Glutamatergic neuron (in vitro differentiated cells): ENCODE measurements at regions not wholly inside any gene's neighbourhood (a gene's known extent, or its start where the extent isn't known, plus 50 kb on each side); places are given as distances from the start of the nearest gene placed in this dataset.

Experiments used
- DNase-seq: peaks from one replicate; pipeline ENCODE4 v3.0.0; 2022
- H3K27ac Mint-ChIP-seq: one replicate; pipeline ENCODE4 v1.8.0; 2020; ENCODE audit warnings: mild to moderate bottlenecking, mixed read lengths, inconsistent platforms; ENCODE audit not compliant: unreplicated experiment
- H3K27me3 Mint-ChIP-seq: one replicate; pipeline ENCODE4 v1.8.0; 2020; ENCODE audit warnings: mild to moderate bottlenecking, moderate library complexity, mixed read lengths, inconsistent platforms; ENCODE audit not compliant: unreplicated experiment
- H3K36me3 Mint-ChIP-seq: one replicate; pipeline ENCODE4 v1.8.0; 2020; ENCODE audit warnings: mild to moderate bottlenecking, mixed read lengths, inconsistent platforms; ENCODE audit not compliant: unreplicated experiment
- H3K4me1 Mint-ChIP-seq: one replicate; pipeline ENCODE4 v1.8.0; 2020; ENCODE audit warnings: mild to moderate bottlenecking, low read depth, mixed read lengths, inconsistent platforms; ENCODE audit not compliant: unreplicated experiment
- H3K4me3 Mint-ChIP-seq: one replicate; pipeline ENCODE4 v1.8.0; 2020; ENCODE audit warnings: mild to moderate bottlenecking, mixed read lengths, inconsistent platforms; ENCODE audit not compliant: unreplicated experiment
- H3K9me3 Mint-ChIP-seq: one replicate; pipeline ENCODE4 v1.8.0; 2020; ENCODE audit warnings: mild to moderate bottlenecking, moderate library complexity, mixed read lengths, inconsistent platforms; ENCODE audit not compliant: unreplicated experiment
- TF ChIP-seq, protein P1 (sequence below): fragments of 200-600 bp; sonication (generic); IDR thresholded peaks from one replicate; pipeline ENCODE4 v1.5.0; 2021; ENCODE audit not compliant: partially characterized antibody, unreplicated experiment

DNA sequence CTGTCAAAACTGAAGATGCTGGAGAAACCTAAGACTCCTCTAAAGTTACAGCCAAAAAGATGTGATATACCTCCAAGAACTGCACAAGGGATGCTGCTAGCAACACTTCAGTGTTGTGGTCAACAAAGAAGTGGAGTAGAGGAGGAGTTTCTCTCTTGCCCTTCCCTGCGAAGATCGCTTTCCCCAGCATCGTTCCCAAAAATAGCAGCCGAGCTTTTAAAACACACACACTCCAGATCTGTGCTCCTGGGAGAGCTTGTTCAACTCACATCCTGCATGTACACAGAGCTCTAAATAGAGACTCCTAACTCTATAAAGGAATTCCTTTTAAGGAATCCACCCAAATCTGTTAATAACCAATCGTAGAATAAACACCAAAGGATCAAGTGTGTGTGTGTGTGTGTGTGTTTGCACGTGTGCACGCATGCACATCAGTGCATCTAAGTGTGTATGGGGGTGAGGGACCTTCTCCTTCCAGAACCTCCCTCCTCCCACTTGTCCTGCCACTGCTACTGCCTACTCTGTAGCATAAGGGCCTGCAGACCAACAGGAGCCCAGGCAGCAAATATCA, 58.5 kb downstream of the PSMG1 start:
- H3K36me3 Mint-ChIP-seq = peaks cover 5% of the 10 kb centered on the region

DNA sequence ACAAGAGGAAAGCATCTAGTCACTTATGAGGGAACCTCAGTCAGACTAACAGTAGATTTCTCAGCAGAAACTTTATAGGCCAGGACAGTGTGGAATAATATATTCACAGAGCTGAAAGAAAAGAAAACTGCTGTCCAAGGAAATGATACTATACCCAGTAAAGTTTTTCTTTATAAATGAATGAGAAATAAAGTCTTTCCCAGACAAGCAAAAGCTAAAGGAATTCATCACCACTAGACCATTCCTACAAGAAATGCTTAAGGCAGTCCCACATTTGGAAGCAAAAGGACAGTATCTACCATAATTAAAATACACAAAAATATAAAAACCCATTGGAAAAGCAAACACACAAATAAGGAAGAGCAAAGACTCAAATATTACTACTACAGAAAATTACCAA, 59.9 kb downstream of the PSMG1 start:
- H3K27ac Mint-ChIP-seq = no peak overlapping the region
- no peaks in the 10 kb centered on the region for H3K4me1 Mint-ChIP-seq
- peaks cover 2% of the 10 kb centered on the region for H3K9me3 Mint-ChIP-seq
- TF ChIP-seq, protein P1, sequence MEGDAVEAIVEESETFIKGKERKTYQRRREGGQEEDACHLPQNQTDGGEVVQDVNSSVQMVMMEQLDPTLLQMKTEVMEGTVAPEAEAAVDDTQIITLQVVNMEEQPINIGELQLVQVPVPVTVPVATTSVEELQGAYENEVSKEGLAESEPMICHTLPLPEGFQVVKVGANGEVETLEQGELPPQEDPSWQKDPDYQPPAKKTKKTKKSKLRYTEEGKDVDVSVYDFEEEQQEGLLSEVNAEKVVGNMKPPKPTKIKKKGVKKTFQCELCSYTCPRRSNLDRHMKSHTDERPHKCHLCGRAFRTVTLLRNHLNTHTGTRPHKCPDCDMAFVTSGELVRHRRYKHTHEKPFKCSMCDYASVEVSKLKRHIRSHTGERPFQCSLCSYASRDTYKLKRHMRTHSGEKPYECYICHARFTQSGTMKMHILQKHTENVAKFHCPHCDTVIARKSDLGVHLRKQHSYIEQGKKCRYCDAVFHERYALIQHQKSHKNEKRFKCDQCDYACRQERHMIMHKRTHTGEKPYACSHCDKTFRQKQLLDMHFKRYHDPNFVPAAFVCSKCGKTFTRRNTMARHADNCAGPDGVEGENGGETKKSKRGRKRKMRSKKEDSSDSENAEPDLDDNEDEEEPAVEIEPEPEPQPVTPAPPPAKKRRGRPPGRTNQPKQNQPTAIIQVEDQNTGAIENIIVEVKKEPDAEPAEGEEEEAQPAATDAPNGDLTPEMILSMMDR = no peak
- no peak for DNase-seq
- peaks cover 5% of the 10 kb centered on the region for H3K36me3 Mint-ChIP-seq
- H3K4me3 Mint-ChIP-seq = no peak overlapping the region
- no peaks in the 10 kb centered on the region for H3K27me3 Mint-ChIP-seq

More for the DNA sequence above, 58.5 kb downstream of the PSMG1 start:
- no peak for DNase-seq
- no peak overlapping the region for H3K4me3 Mint-ChIP-seq
- peaks cover 2% of the 10 kb centered on the region for H3K9me3 Mint-ChIP-seq
- H3K4me1 Mint-ChIP-seq = no peaks in the 10 kb centered on the region
- no peaks in the 10 kb centered on the region for H3K27me3 Mint-ChIP-seq
- H3K27ac Mint-ChIP-seq = no peak overlapping the region
- TF ChIP-seq, protein P1 = no peak

GRCh38 chr21:39121600-39122355, 61.5 kb downstream of the PSMG1 start:
- TF ChIP-seq, protein P1 = no peak
- Mint-ChIP-seq H3K27me3 (peaks cover 2% of the 10 kb centered on the region), H3K9me3 (peaks cover 2% of the 10 kb centered on the region), H3K27ac (peak overlapping the region; percentile 48), H3K36me3 (peaks cover 5% of the 10 kb centered on the region), H3K4me1 (no peaks in the 10 kb centered on the region), H3K4me3 (no peak overlapping the region)
- no peak for DNase-seq

DNA sequence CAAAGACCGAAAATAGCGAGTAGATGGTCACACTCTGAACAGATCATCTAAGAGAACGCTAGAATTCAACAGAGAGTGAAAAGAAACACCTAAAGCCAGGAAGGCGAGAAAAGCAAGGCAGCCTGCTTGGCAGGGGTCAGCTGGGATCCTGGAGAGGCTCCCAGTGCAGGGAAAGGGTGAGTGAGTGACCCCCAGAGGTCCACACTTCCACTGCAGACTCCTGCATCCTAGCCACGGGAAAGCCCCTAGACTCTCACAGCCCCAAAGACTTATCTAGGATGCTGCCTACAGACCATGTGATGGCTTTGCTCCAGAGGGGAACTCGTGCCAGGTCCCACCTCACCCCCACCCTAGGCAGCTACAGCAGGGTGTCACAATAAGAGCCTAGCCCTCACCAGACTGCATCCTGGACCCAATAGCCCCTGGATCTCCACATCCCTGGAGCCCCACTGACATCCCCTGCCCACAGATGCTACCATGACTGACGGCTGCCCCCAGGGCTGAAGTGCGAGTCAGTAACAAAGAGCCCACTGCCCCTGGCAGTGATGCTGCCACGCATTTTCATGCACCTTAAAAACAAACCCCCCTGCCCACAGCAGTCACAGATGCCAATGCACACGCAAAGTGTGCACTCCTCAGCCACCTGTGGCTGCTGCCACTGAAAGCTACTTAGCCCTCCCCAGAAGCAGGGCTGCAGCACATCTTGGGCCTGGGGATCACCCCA, 62.2 kb downstream of the PSMG1 start:
- no peaks in the 10 kb centered on the region for H3K4me1 Mint-ChIP-seq
- no peak overlapping the region for H3K4me3 Mint-ChIP-seq
- peaks cover 2% of the 10 kb centered on the region for H3K27me3 Mint-ChIP-seq
- no peak for DNase-seq
- TF ChIP-seq, protein P1 = no peak
- H3K36me3 Mint-ChIP-seq = peaks cover 5% of the 10 kb centered on the region
- H3K9me3 Mint-ChIP-seq = peaks cover 2% of the 10 kb centered on the region
- H3K27ac Mint-ChIP-seq = no peak overlapping the region
